ENCODE measurements at regions not wholly inside any gene's neighbourhood (a gene's known extent, or its start where the extent isn't known, plus 50 kb on each side); places are given as distances from the start of the nearest gene placed in this dataset.
"Not testable (repeated sequence)": the region's sequence is repeated elsewhere in the genome, so short reads cannot be mapped to it uniquely, and the experiment has no call there.

GRCh38 chr5:165029099-165029870, 1523.9 kb downstream of the MAT2B start:
- Mint-ChIP-seq H3K4me1 (no peaks in the 10 kb centered on the region), H3K9me3 (peaks cover 4% of the 10 kb centered on the region), H3K27me3 (no peaks in the 10 kb centered on the region), H3K4me3 (no peak overlapping the region), H3K27ac (no peak overlapping the region), H3K36me3 (no peaks in the 10 kb centered on the region)
- no peak for DNase-seq

- Mint-ChIP-seq H3K36me3 (no peaks in the 10 kb centered on the region), H3K27me3 (no peaks in the 10 kb centered on the region), H3K27ac (no peak overlapping the region), H3K4me3 (no peak overlapping the region), H3K9me3 (peaks cover 2% of the 10 kb centered on the region), H3K4me1 (no peaks in the 10 kb centered on the region)
- DNase-seq = no peak
Observed at GRCh38 chr5:165030971-165031370, 1525.6 kb downstream of the MAT2B start.

GRCh38 chr5:165031371-165031770, 1526.0 kb downstream of the MAT2B start:
- Mint-ChIP-seq H3K4me1 (no peaks in the 10 kb centered on the region), H3K4me3 (no peak overlapping the region), H3K9me3 (peaks cover 2% of the 10 kb centered on the region), H3K27me3 (no peaks in the 10 kb centered on the region), H3K27ac (no peak overlapping the region), H3K36me3 (no peaks in the 10 kb centered on the region)
- no peak for DNase-seq

- Mint-ChIP-seq H3K9me3 (no peaks in the 10 kb centered on the region), H3K27me3 (no peaks in the 10 kb centered on the region), H3K4me3 (no peak overlapping the region), H3K36me3 (no peaks in the 10 kb centered on the region), H3K4me1 (no peaks in the 10 kb centered on the region), H3K27ac (no peak overlapping the region)
- DNase-seq = no peak
Observed at GRCh38 chr5:165035520-165035919, 1530.1 kb downstream of the MAT2B start.

GRCh38 chr5:165039748-165040147, 1534.3 kb downstream of the MAT2B start:
- Mint-ChIP-seq H3K27ac (no peak overlapping the region), H3K4me1 (no peaks in the 10 kb centered on the region), H3K27me3 (no peaks in the 10 kb centered on the region), H3K9me3 (peaks cover 1% of the 10 kb centered on the region), H3K36me3 (no peaks in the 10 kb centered on the region), H3K4me3 (no peak overlapping the region)
- DNase-seq = no peak

GRCh38 chr5:165045941-165046340, 1540.5 kb downstream of the MAT2B start:
- DNase-seq, H3K4me1 Mint-ChIP-seq, H3K9me3 Mint-ChIP-seq, H3K27me3 Mint-ChIP-seq, H3K4me3 Mint-ChIP-seq, H3K27ac Mint-ChIP-seq, H3K36me3 Mint-ChIP-seq: not testable (repeated sequence)

GRCh38 chr5:165055476-165055875, 1550.1 kb downstream of the MAT2B start:
- H3K27ac Mint-ChIP-seq = no peak overlapping the region
- H3K4me3 Mint-ChIP-seq = no peak overlapping the region
- no peak for DNase-seq
- H3K4me1 Mint-ChIP-seq = no peaks in the 10 kb centered on the region
- H3K27me3 Mint-ChIP-seq = no peaks in the 10 kb centered on the region
- no peaks in the 10 kb centered on the region for H3K36me3 Mint-ChIP-seq
- H3K9me3 Mint-ChIP-seq = no peaks in the 10 kb centered on the region

- no peaks in the 10 kb centered on the region for H3K9me3 Mint-ChIP-seq
- no peak overlapping the region for H3K27ac Mint-ChIP-seq
- no peaks in the 10 kb centered on the region for H3K4me1 Mint-ChIP-seq
- H3K4me3 Mint-ChIP-seq = no peak overlapping the region
- no peaks in the 10 kb centered on the region for H3K36me3 Mint-ChIP-seq
- no peaks in the 10 kb centered on the region for H3K27me3 Mint-ChIP-seq
- DNase-seq = no peak
Observed at GRCh38 chr5:165057145-165057544, 1551.7 kb downstream of the MAT2B start.

- Mint-ChIP-seq H3K4me1 (no peaks in the 10 kb centered on the region), H3K27ac (no peak overlapping the region), H3K36me3 (no peaks in the 10 kb centered on the region), H3K4me3 (no peak overlapping the region), H3K9me3 (peaks cover 5% of the 10 kb centered on the region), H3K27me3 (no peaks in the 10 kb centered on the region)
- no peak for DNase-seq
Observed at GRCh38 chr5:165066751-165067385, 1561.4 kb downstream of the MAT2B start.

GRCh38 chr5:165076686-165077085, 1571.3 kb downstream of the MAT2B start:
- H3K27me3 Mint-ChIP-seq = no peaks in the 10 kb centered on the region
- H3K9me3 Mint-ChIP-seq = peaks cover 3% of the 10 kb centered on the region
- no peak overlapping the region for H3K27ac Mint-ChIP-seq
- no peak for DNase-seq
- H3K36me3 Mint-ChIP-seq = no peaks in the 10 kb centered on the region
- H3K4me1 Mint-ChIP-seq = no peaks in the 10 kb centered on the region
- H3K4me3 Mint-ChIP-seq = no peak overlapping the region

GRCh38 chr5:165079389-165079788, 1574.0 kb downstream of the MAT2B start:
- no peak for DNase-seq
- Mint-ChIP-seq H3K27ac (no peak overlapping the region), H3K4me3 (no peak overlapping the region), H3K9me3 (peaks cover 1% of the 10 kb centered on the region), H3K27me3 (no peaks in the 10 kb centered on the region), H3K4me1 (no peaks in the 10 kb centered on the region), H3K36me3 (no peaks in the 10 kb centered on the region)

- H3K36me3 Mint-ChIP-seq = no peaks in the 10 kb centered on the region
- H3K27me3 Mint-ChIP-seq = no peaks in the 10 kb centered on the region
- no peak overlapping the region for H3K4me3 Mint-ChIP-seq
- no peak overlapping the region for H3K27ac Mint-ChIP-seq
- no peak for DNase-seq
- peaks cover 1% of the 10 kb centered on the region for H3K9me3 Mint-ChIP-seq
- H3K4me1 Mint-ChIP-seq = no peaks in the 10 kb centered on the region
Observed at GRCh38 chr5:165083394-165083793, 1578.0 kb downstream of the MAT2B start.

GRCh38 chr5:165086465-165086864, 1581.0 kb downstream of the MAT2B start:
- no peaks in the 10 kb centered on the region for H3K4me1 Mint-ChIP-seq
- no peaks in the 10 kb centered on the region for H3K27me3 Mint-ChIP-seq
- no peak for DNase-seq
- no peaks in the 10 kb centered on the region for H3K9me3 Mint-ChIP-seq
- H3K27ac Mint-ChIP-seq = no peak overlapping the region
- no peaks in the 10 kb centered on the region for H3K36me3 Mint-ChIP-seq
- no peak overlapping the region for H3K4me3 Mint-ChIP-seq

GRCh38 chr5:165094782-165095181, 1589.4 kb downstream of the MAT2B start:
- Mint-ChIP-seq H3K27me3 (no peaks in the 10 kb centered on the region), H3K4me3 (no peak overlapping the region), H3K27ac (no peak overlapping the region), H3K36me3 (no peaks in the 10 kb centered on the region), H3K4me1 (no peaks in the 10 kb centered on the region), H3K9me3 (peaks cover 7% of the 10 kb centered on the region)
- no peak for DNase-seq

GRCh38 chr5:165101709-165102108, 1596.3 kb downstream of the MAT2B start:
- Mint-ChIP-seq H3K4me3 (no peak overlapping the region), H3K27ac (no peak overlapping the region), H3K4me1 (no peaks in the 10 kb centered on the region), H3K27me3 (no peaks in the 10 kb centered on the region), H3K36me3 (no peaks in the 10 kb centered on the region), H3K9me3 (peaks cover 15% of the 10 kb centered on the region)
- no peak for DNase-seq

GRCh38 chr5:165104611-165105010, 1599.2 kb downstream of the MAT2B start:
- no peaks in the 10 kb centered on the region for H3K4me1 Mint-ChIP-seq
- H3K4me3 Mint-ChIP-seq = no peak overlapping the region
- no peaks in the 10 kb centered on the region for H3K36me3 Mint-ChIP-seq
- H3K9me3 Mint-ChIP-seq = peaks cover 7% of the 10 kb centered on the region
- no peak overlapping the region for H3K27ac Mint-ChIP-seq
- no peak for DNase-seq
- H3K27me3 Mint-ChIP-seq = no peaks in the 10 kb centered on the region

Measured in activated naive CD8-positive, alpha-beta T cell treated with anti-CD3 and anti-CD28 coated beads for 36 hours (primary cell).